HG02610 (cell line): ENCODE measurements at regions not wholly inside any gene's neighbourhood (a gene's known extent, or its start where the extent isn't known, plus 50 kb on each side); places are given as distances from the start of the nearest gene placed in this dataset.
"Not testable (repeated sequence)": the region's sequence is repeated elsewhere in the genome, so short reads cannot be mapped to it uniquely, and the experiment has no call there.

Source experiments
- ATAC-seq: cut with Tn5 transposase; IDR thresholded peaks from one replicate; pipeline ENCODE4 v1.9.1; 2021; ENCODE audit warnings: mild to moderate bottlenecking, moderate library complexity; ENCODE audit not compliant: unreplicated experiment

- ATAC-seq = no peak
Measured at GRCh38 chr11:15825976-15826650, 530.2 kb downstream of the SOX6 start.

DNA sequence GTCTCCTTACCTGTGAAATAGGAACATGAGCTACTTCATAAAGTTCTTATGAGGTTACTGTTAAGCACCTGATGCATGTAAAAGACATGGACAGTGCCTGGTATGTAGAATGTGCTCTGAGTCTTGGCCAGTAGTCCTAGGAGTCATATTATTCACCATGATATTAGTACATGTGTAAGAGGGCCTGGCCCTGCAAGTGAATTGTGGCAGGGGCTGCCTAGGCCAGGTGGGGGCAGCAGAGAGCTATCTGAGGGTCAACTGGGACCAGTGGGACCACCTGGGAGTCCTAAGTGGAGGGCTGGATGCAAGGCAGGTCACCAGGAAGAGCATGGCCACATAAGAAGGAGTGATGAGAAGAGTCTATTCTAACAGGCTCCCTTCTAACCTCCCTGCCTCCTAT lies 529.5 kb downstream of the SOX6 start:
- ATAC-seq = peak; percentile 46

DNA sequence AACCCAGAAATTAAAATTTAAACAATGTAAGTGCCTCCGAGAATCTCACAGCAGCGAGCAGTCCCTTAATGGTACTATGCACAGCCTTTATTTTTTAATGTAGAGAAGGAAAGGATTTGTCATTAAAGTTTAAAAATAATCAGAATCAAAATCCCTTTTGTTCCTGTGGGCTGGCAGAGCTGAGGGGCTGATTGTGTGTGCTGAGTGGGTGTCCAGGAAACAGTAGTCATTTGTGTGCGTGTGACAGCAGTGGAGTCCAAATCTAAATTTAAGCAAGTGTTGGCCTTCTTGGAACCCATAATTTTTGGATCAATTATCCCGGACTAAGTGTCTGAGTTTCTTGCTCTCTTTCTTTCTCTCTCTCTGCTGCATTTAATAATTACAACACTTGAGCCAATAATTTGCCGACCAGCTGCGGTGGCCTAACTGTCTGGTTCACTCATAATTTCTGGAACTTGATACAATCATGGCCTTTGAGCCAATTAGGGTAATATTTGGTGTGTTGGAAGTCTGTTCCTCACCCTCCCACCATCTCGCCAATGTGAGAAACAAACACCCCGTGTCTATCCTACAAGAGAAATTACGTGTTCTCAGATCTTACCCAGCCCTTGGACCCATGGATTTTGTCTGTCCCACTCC lies 528.0 kb downstream of the SOX6 start:
- no peak for ATAC-seq

DNA sequence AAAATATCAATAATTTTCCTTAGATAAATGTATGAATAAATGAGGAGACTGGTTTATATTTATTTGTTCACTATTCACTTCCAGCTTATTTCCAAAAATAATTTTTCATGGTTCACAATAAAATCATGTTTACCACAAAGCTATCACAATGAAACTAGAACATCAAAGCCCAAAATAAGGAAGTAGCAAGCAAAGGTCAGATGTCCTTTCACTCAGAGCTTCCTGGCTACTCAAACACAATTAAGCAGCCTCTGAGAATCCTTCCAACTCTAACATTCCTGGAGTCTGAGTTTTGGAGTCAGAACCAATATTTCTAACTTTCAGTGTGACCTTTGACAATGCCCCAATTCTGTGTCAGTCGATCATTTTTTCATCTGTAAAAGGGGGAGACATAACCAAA lies 527.0 kb downstream of the SOX6 start:
- no peak for ATAC-seq

DNA sequence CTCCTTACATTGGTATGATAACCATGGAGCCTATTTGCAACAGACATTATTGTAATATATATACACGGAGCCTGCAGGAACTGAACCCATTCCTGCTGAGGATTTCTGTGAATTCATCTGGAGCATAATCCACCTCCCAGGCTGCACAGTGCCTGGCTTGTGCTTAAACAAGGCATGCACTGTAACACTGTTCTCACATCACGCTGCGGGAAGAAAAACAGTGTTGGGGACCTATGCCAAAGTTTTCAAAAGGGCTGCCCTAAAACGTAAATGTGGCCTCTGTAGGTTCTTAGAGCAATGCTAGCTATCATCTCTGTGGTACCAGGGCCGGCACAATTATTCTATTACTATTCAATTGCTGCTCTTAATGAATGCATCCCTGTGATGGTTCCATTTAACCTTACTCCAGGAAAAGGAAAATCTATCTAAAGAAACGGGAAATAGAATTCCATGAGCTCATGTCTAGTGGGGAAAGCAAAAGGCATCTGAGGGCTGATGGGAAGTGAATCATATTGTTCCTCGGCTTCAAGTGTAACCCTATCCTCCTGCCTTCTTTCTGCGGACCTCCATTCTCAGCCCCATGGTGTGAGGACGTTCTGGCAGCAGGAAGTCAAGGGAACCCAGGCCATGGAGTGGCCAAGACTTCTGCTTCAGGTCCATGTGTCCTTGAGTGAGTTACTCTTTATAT lies 525.5 kb downstream of the SOX6 start:
- no peak for ATAC-seq

GRCh38 chr11:15835788-15836411 lies 520.4 kb downstream of the SOX6 start:
- no peak for ATAC-seq

DNA sequence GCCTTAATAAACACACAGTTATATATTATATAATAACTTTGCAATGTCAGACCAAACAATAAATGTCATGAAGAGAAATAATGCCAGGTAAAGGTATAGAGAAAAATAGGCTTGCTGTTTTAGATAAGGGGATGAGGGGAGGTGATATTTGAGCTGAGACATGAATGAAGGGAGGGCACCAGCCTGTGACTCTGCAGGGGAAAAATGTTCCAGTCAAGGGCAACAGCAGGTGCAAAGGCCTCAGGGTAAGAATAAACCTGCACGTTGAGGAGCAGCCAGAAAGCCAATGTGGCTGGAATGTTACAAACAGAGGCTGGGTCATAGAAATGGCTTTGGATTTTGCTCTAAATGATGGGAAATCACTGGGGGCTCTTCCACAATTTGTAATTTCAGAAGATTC lies 519.6 kb downstream of the SOX6 start:
- no peak for ATAC-seq

DNA sequence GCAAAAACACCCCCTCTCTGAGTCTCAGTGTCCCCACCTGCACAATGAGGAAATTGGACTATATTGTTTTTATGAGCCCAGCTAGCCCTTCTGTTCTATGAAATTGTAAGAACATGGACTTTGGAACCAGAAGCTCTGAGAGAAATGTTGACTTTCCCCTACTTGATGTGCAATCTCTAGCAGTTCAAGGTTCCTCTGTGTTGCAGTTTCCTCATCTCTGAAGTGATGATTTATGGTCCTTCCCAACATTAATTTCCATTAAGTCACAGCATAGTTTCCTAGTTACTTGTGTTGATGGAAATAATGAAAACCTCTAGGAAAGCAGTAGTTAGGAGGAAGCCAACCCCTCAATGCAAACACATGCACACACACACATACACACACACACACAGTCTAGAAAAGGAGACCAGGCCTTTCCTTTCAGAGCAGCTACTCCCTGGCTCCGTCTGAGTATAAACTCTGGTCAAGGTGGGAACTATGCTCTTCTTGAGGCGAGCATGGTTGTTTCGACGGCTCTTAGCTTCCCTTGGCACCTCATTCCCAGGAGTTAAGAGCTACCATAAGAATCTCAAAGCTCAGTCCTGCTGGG lies 518.4 kb downstream of the SOX6 start:
- ATAC-seq = no peak

DNA sequence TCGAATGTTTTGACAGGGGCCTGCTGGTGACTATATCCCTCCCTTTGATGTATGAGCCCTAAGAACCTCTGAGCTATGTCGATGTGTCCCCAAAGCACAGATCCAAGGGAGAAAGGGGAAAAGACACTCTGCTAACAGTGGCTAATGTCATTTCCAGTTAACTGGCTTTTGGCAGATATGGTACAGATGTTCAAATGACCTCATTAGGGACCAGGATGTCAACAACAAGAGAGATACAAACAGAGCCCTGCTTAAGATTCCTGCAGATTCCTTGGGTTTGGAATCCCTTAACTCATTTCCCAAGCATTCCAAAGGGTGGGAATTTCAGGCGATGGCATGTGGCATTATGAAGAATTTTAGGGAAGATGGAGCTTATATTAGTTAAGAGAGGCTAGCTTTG lies 517.3 kb downstream of the SOX6 start:
- ATAC-seq = no peak

GRCh38 chr11:15840966-15841365 lies 515.4 kb downstream of the SOX6 start:
- no peak for ATAC-seq

DNA sequence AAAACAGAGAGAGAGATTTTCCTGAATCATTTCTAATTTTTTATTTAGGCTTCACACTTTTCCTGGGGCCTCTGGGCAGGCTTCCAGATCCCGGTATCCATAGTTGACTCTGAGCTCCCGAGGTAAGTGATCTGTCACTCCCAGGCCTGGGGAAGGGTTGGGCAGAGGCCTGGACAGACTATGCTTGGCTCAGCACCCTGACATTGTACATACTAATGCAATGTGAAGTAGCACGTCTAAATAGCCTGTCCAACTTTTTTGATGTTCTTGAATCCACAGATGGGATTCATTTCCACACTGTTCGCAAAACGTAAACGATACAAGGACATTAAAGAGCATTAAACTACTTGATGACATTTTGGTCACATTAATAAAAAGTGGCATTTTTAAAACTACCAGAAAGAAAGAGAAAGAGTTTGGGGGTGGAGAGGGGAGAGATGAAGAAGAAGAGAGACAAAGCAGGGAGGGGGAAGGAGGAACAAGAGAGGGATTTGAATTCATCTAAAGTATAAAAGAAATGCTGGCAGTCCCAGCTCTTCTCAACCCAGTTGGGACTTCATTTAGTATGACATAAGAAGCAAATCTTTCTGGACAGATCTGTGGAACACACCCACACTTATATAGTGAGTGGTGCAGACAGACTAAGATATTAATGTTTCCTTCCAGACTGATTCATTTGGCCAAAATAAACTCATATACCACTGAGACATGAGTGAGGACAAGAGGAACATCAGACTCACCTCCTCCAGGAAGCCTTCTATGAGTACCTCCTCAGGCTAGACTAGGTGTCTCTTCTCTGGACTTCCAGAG lies 514.2 kb downstream of the SOX6 start:
- no peak for ATAC-seq

DNA sequence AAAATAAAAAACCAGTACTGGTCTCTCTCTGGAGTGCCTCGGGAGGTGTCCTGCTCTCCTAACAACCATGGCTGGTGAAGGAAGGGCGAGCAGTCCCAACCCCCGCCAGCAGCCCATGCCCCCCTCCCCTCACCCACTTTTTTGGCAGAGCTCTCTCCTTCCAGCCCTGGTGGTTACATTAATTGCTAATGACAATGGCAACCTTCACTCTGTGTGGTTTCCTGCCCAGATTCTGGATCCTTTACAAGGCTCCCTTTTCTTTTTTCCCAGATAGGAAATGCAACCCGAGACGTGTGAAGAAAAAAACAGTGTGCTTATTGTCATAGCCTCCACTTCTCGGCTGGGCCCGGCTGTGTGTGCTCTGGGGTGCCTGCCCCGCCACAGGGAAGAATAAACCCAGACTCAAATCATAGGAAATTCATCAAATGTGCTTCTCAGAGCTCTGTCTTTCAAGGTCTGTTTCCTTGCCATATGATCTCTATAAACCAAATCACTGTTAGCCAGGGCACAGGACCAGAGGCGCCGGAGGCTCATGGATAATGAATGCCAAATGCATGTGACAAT lies 513.0 kb downstream of the SOX6 start:
- ATAC-seq = no peak

DNA sequence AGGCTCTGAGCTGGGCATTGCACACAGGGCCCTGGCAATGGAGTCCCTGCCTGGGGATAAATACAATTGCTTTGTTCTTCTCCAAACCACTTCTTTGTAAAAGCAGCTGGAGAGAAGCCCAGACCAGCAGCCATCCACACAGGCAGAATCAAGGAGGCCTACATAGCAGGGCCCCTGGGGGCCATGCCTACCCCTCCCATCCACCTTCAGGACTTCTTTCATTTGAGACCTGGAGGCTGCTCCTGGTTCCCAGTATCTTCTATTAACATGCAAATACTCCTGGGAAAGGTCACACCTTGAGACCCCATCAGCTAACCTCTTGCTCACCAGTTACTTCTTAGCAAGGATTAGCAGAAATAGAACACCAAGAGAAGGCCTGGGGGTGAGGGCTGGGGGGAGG lies 511.1 kb downstream of the SOX6 start:
- ATAC-seq = no peak

DNA sequence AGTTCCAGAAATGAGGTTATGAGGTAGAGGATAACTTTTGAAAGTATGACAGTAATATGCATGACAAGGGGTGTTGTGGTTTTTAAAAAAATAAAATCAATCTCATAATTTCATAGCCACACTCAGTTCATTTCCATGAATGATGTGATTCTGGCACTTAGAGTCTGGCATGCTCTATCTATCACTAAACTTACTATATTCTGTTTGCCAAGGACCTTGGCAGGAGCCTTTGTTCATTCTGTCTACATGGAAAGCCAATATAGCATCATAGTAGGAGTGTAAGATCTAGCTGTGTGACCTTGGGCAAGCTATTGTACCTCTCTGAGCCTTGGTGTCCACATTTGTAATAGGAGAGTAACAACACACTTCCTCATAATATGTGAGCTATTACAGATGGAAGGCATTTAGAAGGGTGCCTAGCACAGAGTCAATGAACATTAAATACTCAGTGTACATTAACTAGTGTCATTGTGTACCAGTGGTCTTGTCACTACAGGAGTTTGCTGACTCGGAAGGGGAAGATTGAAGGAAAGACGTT lies 507.6 kb downstream of the SOX6 start:
- ATAC-seq = no peak

DNA sequence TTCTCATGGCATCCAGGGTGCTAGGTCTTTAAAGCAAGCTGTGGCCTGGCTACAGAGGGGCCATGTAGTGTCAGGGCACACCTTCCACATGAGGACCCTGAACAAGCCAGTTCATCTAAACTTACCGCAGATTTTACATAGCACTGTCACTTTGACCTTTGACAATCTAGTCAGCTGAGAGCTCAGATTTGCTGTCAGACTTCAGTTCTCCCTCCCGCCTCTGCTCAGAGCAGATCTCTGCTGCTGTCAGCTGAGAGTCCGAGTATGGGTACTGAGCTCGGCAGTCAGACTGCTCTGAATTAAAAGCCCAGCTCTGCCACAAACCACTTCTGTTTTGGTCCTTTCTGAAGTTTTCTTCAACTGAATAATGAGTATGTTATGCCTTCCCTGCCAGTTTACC lies 507.1 kb downstream of the SOX6 start:
- no peak for ATAC-seq

GRCh38 chr11:15850335-15850734 lies 506.0 kb downstream of the SOX6 start:
- not testable (repeated sequence) for ATAC-seq

DNA sequence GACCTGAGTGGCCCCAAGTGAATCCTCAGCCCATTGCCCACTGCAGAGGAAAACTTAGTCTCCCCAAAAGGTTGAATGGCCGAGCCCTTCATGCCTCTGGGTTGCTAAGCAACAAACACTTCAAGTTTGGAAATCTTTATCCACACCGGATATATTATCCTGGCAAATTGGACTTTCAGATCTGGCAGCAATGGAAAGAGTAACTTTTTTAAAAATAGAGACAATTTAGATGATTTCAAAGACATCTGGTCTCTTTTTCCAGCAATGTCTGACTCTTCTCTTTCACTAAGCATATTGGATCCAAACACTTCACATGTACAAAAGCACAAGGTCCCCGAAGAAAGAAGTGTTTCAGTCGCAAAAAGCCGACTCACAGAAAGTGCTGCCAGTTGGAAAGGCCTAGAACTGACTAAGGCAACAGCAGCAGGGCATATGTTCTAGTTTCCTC lies 505.3 kb downstream of the SOX6 start:
- ATAC-seq = no peak

- no peak for ATAC-seq
Measured at GRCh38 chr11:15852179-15852578, 504.2 kb downstream of the SOX6 start.

DNA sequence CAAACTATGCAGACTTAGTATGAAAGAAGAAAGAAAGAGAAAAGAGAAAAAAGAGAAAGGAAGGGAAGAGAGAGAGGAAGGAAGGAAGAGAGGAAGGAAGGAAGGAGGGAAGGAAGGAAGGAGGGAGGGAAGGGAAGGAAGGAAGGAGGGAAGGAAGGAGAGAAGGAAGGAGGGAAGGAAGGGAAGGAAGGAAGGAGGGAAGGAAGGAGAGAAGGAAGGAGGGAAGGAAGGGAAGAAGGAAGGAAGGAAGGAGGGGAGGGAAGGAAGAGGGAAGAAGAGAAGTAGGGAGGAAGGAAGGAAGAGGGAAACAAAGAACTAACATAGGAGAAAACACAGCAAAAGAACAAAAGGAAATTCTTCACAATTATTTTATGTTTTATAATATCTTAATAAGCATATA lies 502.1 kb downstream of the SOX6 start:
- no peak for ATAC-seq

DNA sequence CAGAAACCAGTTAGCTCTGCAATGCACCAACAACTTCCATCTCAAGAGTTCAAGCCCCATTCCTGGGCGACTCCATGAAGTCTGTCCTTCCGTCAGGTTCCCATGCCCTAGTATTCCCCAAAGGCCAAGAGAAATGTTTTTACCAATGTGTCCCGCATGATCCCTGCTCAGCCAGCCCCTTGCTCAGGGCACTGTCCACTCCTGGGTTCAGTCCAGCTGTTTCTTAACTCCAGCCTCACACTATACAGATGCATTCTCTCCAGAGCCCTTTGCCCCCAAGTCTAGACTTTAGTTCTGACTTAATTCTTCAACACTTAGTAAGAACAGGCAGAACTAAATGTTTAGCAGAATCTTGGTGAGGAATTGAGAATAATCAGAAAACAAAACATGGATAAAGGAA lies 497.5 kb downstream of the SOX6 start:
- no peak for ATAC-seq
